Activated naive CD4-positive, alpha-beta T cell treated with anti-CD3 and anti-CD28 coated beads, Interleukin-2, amount 50 U/mL, for 72 hours (primary cell): ENCODE measurements at regions not wholly inside any gene's neighbourhood (a gene's known extent, or its start where the extent isn't known, plus 50 kb on each side); places are given as distances from the start of the nearest gene placed in this dataset.

Source experiments
- ATAC-seq, 2 donors: fragments of 150-1000 bp; cut with Tn5 transposase; 2 replicates each; pipeline ENCODE4 v1.10.0; 2021; ENCODE audit warnings: mild to moderate bottlenecking in 2 of 2, moderate library complexity in 2 of 2
- DNase-seq, 2 donors: peaks; one replicate each; pipeline ENCODE4 v3.0.0; 2021 to 2022; ENCODE audit warnings: low spot score in 2 of 2
- H3K27ac Mint-ChIP-seq, 2 donors: one replicate each; pipeline ENCODE4 v1.8.0; 2022; ENCODE audit warnings: mild to moderate bottlenecking in 2 of 2, mixed read lengths in 2 of 2
- H3K36me3 Mint-ChIP-seq, 2 donors: one replicate each; pipeline ENCODE4 v1.8.0; 2022; ENCODE audit warnings: mixed read lengths in 2 of 2
- H3K9me3 Mint-ChIP-seq, 2 donors: one replicate each; pipeline ENCODE4 v1.8.0; 2022; ENCODE audit warnings: mixed read lengths in 2 of 2

- DNase-seq (no peak), ATAC-seq (no peak)
- Mint-ChIP-seq H3K27ac (no peak overlapping the region), H3K9me3 (peaks cover 5 to 6% of the 10 kb centered on the region in 2 donors), H3K36me3 (no peaks in the 10 kb centered on the region)
These were observed 365.6 kb upstream of the TMPO start for GRCh38 chr12:98149691-98150210.

GRCh38 chr12:98151105-98151590 is 364.2 kb upstream of the TMPO start:
- Mint-ChIP-seq H3K27ac (no peak overlapping the region), H3K9me3 (peaks cover 0 to 3% of the 10 kb centered on the region in 2 donors), H3K36me3 (no peaks in the 10 kb centered on the region)
- DNase-seq (no peak), ATAC-seq (no peak)

- peaks cover 0 to 3% of the 10 kb centered on the region in 2 donors for H3K9me3 Mint-ChIP-seq
- no peak for ATAC-seq
- DNase-seq, result no peak
- H3K36me3 Mint-ChIP-seq, result no peaks in the 10 kb centered on the region
- H3K27ac Mint-ChIP-seq, result no peak overlapping the region
These were observed 363.4 kb upstream of the TMPO start for GRCh38 chr12:98151984-98152383.

GRCh38 chr12:98154850-98155249 is 360.5 kb upstream of the TMPO start:
- DNase-seq, result no peak
- ATAC-seq, result no peak
- Mint-ChIP-seq H3K27ac (no peak overlapping the region), H3K9me3 (peaks cover 0 to 3% of the 10 kb centered on the region in 2 donors), H3K36me3 (no peaks in the 10 kb centered on the region)

- DNase-seq, result no peak
- peaks cover 0 to 3% of the 10 kb centered on the region in 2 donors for H3K9me3 Mint-ChIP-seq
- no peak for ATAC-seq
- no peak overlapping the region for H3K27ac Mint-ChIP-seq
- no peaks in the 10 kb centered on the region for H3K36me3 Mint-ChIP-seq
These were observed 358.7 kb upstream of the TMPO start for GRCh38 chr12:98156697-98157096.

GRCh38 chr12:98162906-98163678 is 352.3 kb upstream of the TMPO start:
- Mint-ChIP-seq H3K9me3 (no peaks in the 10 kb centered on the region), H3K27ac (no peak overlapping the region), H3K36me3 (no peaks in the 10 kb centered on the region)
- DNase-seq (no peak), ATAC-seq (no peak)

GRCh38 chr12:98172304-98172703 is 343.1 kb upstream of the TMPO start:
- no peak for ATAC-seq
- Mint-ChIP-seq H3K36me3 (no peaks in the 10 kb centered on the region), H3K27ac (no peak overlapping the region), H3K9me3 (peaks cover 0 to 3% of the 10 kb centered on the region in 2 donors)
- no peak for DNase-seq

GRCh38 chr12:98172801-98173200 is 342.6 kb upstream of the TMPO start:
- ATAC-seq, result no peak
- no peak overlapping the region for H3K27ac Mint-ChIP-seq

GRCh38 chr12:98173773-98174427 is 341.5 kb upstream of the TMPO start:
- ATAC-seq, result no peak
- H3K27ac Mint-ChIP-seq, result no peak overlapping the region
- H3K36me3 Mint-ChIP-seq, result no peaks in the 10 kb centered on the region
- no peak for DNase-seq
- H3K9me3 Mint-ChIP-seq, result peaks cover 0 to 2% of the 10 kb centered on the region in 2 donors

More at GRCh38 chr12:98172801-98173200, 342.6 kb upstream of the TMPO start:
- no peaks in the 10 kb centered on the region for H3K36me3 Mint-ChIP-seq
- peaks cover 0 to 3% of the 10 kb centered on the region in 2 donors for H3K9me3 Mint-ChIP-seq
- DNase-seq, result no peak

GRCh38 chr12:98174428-98174809 is 341.0 kb upstream of the TMPO start:
- DNase-seq (no peak), ATAC-seq (no peak)
- no peak overlapping the region for H3K27ac Mint-ChIP-seq
- H3K9me3 Mint-ChIP-seq, result no peaks in the 10 kb centered on the region
- H3K36me3 Mint-ChIP-seq, result no peaks in the 10 kb centered on the region

- DNase-seq, result no peak
- Mint-ChIP-seq H3K27ac (no peak overlapping the region), H3K36me3 (no peaks in the 10 kb centered on the region), H3K9me3 (peaks cover 0 to 7% of the 10 kb centered on the region in 2 donors)
- ATAC-seq, result no peak
These were observed 337.3 kb upstream of the TMPO start for GRCh38 chr12:98178126-98178525.

GRCh38 chr12:98179151-98179550 is 336.2 kb upstream of the TMPO start:
- no peak for DNase-seq
- H3K27ac Mint-ChIP-seq, result no peak overlapping the region
- no peak for ATAC-seq
- H3K36me3 Mint-ChIP-seq, result no peaks in the 10 kb centered on the region
- H3K9me3 Mint-ChIP-seq, result peaks cover 0 to 7% of the 10 kb centered on the region in 2 donors

- no peak overlapping the region for H3K27ac Mint-ChIP-seq
- DNase-seq (no peak), ATAC-seq (no peak)
- H3K36me3 Mint-ChIP-seq, result no peaks in the 10 kb centered on the region
- H3K9me3 Mint-ChIP-seq, result peaks cover 0 to 7% of the 10 kb centered on the region in 2 donors
These were observed 334.8 kb upstream of the TMPO start for GRCh38 chr12:98180603-98181002.

- DNase-seq (no peak), ATAC-seq (no peak)
- Mint-ChIP-seq H3K36me3 (no peaks in the 10 kb centered on the region), H3K27ac (no peak overlapping the region), H3K9me3 (peaks cover 0 to 7% of the 10 kb centered on the region in 2 donors)
These were observed 332.6 kb upstream of the TMPO start for GRCh38 chr12:98182821-98183220.

GRCh38 chr12:98185606-98186005 is 329.8 kb upstream of the TMPO start:
- no peaks in the 10 kb centered on the region for H3K36me3 Mint-ChIP-seq
- H3K9me3 Mint-ChIP-seq, result peaks cover 0 to 7% of the 10 kb centered on the region in 2 donors
- ATAC-seq (no peak), DNase-seq (no peak)
- H3K27ac Mint-ChIP-seq, result no peak overlapping the region

GRCh38 chr12:98188650-98189077 is 326.7 kb upstream of the TMPO start:
- Mint-ChIP-seq H3K36me3 (no peaks in the 10 kb centered on the region), H3K9me3 (no peaks in the 10 kb centered on the region), H3K27ac (no peak overlapping the region)
- DNase-seq (no peak), ATAC-seq (no peak)

- H3K9me3 Mint-ChIP-seq, result no peaks in the 10 kb centered on the region
- H3K27ac Mint-ChIP-seq, result no peak overlapping the region
- ATAC-seq (no peak), DNase-seq (no peak)
- H3K36me3 Mint-ChIP-seq, result no peaks in the 10 kb centered on the region
These were observed 320.8 kb upstream of the TMPO start for GRCh38 chr12:98194591-98194990.
